GM23338 (cell line): ENCODE measurements at regions not wholly inside any gene's neighbourhood (a gene's known extent, or its start where the extent isn't known, plus 50 kb on each side); places are given as distances from the start of the nearest gene placed in this dataset.

Experiments used
- CREB1 ChIP-seq: fragments of 250-450 bp; sonication (Bioruptor Pico); IDR thresholded peaks from 2 replicates; pipeline ENCODE4 v1.5.0; 2020; ENCODE audit warnings: low read depth, mild to moderate bottlenecking, moderate library complexity
- CTCF ChIP-seq, 2 experiments: fragments of 200-600 bp in 1 of 2; sonication (generic) in 1 of 2; conservative IDR thresholded peaks; 2 replicates each; pipeline versions ENCODE4 v1.5.1 to v1.6.1; 2016 to 2017; ENCODE audit warnings: antibody characterized with exemption in 2 of 2, low read depth in 2 of 2, mild to moderate bottlenecking in 2 of 2, moderate library complexity in 1 of 2
- ETS1 ChIP-seq: IDR thresholded peaks from 2 replicates; pipeline ENCODE4 v1.6.1; 2016; ENCODE audit warnings: antibody characterized with exemption
- EZH2 ChIP-seq: fragments of 200-600 bp; sonication (generic); IDR thresholded peaks from one replicate; pipeline ENCODE4 v1.8.0; 2017; ENCODE audit warnings: antibody characterized with exemption, mild to moderate bottlenecking, low read depth; ENCODE audit not compliant: unreplicated experiment
- EZH2phosphoT487 ChIP-seq: fragments of 200-600 bp; sonication (generic); IDR thresholded peaks from one replicate; pipeline ENCODE4 v1.8.1; 2018; ENCODE audit warnings: antibody characterized with exemption; ENCODE audit not compliant: unreplicated experiment
- JUNB ChIP-seq: IDR thresholded peaks from one replicate; pipeline ENCODE4 v1.6.1; 2016; ENCODE audit warnings: antibody characterized with exemption; ENCODE audit not compliant: unreplicated experiment
- NANOG ChIP-seq: IDR thresholded peaks from 2 replicates; pipeline ENCODE4 v1.6.1; 2016; ENCODE audit warnings: antibody characterized with exemption, borderline replicate concordance
- POLR2AphosphoS5 ChIP-seq: IDR thresholded peaks from 2 replicates; pipeline ENCODE4 v1.6.1; 2016; ENCODE audit warnings: antibody characterized with exemption, low read depth
- REST ChIP-seq: IDR thresholded peaks from one replicate; pipeline ENCODE4 v1.6.1; 2018; ENCODE audit warnings: antibody characterized with exemption; ENCODE audit not compliant: unreplicated experiment
- STAT1 ChIP-seq: IDR thresholded peaks from one replicate; pipeline ENCODE4 v1.6.1; 2016; ENCODE audit warnings: antibody characterized with exemption; ENCODE audit not compliant: unreplicated experiment
- ZNF114 ChIP-seq: fragments of 250-450 bp; sonication (Bioruptor Pico); IDR thresholded peaks from 2 replicates; pipeline ENCODE4 v1.5.0; 2020; ENCODE audit warnings: mild to moderate bottlenecking, moderate library complexity
- ZNF331 ChIP-seq: fragments of 250-450 bp; sonication (Bioruptor Pico); IDR thresholded peaks from 2 replicates; pipeline ENCODE4 v1.5.0; 2020; ENCODE audit warnings: low read depth, mild to moderate bottlenecking, moderate library complexity
- ZNF462 ChIP-seq: fragments of 250-450 bp; sonication (Bioruptor Pico); IDR thresholded peaks from 2 replicates; pipeline ENCODE4 v1.5.0; 2020; ENCODE audit warnings: mild to moderate bottlenecking, moderate library complexity

GRCh38 chr2:44844651-44845270, 96.7 kb upstream of the SIX3 start:
- TF ChIP-seq CTCF (conservative IDR thresholded peaks at IDR 0.05; ENCODE audit: low read depth in 2 of 2) (no peak), EZH2 (no peak), STAT1 (no peak), POLR2AphosphoS5 (no peak), JUNB (no peak), EZH2phosphoT487 (no peak), REST (no peak), NANOG (no peak), CREB1 (no peak), ZNF331 (CRISPR knock-in tag) (no peak), ETS1 (no peak), ZNF114 (CRISPR knock-in tag) (no peak), ZNF462 (CRISPR knock-in tag) (no peak)
